GM06990 (cell line): ENCODE measurements at regions not wholly inside any gene's neighbourhood (a gene's known extent, or its start where the extent isn't known, plus 50 kb on each side); places are given as distances from the start of the nearest gene placed in this dataset.

Experiments used
- DNase-seq: peaks from one replicate; pipeline ENCODE4 v3.0.0-alpha.2; 2011; ENCODE audit not compliant: insufficient read length; ENCODE audit errors: extremely low read depth
- H3K27me3 ChIP-seq: replicated peaks from 2 replicates; pipeline ENCODE4 v1.6.0; 2011; ENCODE audit warnings: low read length; ENCODE audit not compliant: control insufficient read depth, insufficient read depth
- H3K36me3 ChIP-seq: 2 replicates; pipeline ENCODE4 v1.5.1; 2011; ENCODE audit warnings: low read length; ENCODE audit not compliant: control insufficient read depth, insufficient read depth
- H3K4me3 ChIP-seq: replicated peaks from 2 replicates; pipeline ENCODE4 v1.5.1; 2011; ENCODE audit warnings: low read depth, mild to moderate bottlenecking, control low read depth, low read length
- CTCF ChIP-seq: IDR thresholded peaks from 2 replicates; pipeline ENCODE4 v1.5.1; 2011; ENCODE audit warnings: low read length, control low read depth, mild to moderate bottlenecking, inconsistent platforms; ENCODE audit not compliant: insufficient read depth, poor library complexity, severe bottlenecking

GRCh38 chrX:139222511-139223200 is 307.9 kb upstream of the F9 start:
- Histone ChIP-seq H3K27me3 (no peaks in the 10 kb centered on the region), H3K36me3 (no peaks in the 10 kb centered on the region), H3K4me3 (no peak overlapping the region)
- TF ChIP-seq CTCF = no peak
- DNase-seq = no peak

GRCh38 chrX:139213241-139213709 is 317.3 kb upstream of the F9 start:
- no peak for TF ChIP-seq CTCF
- DNase-seq = no peak
- no peaks in the 10 kb centered on the region for H3K27me3 ChIP-seq

GRCh38 chrX:139211568-139212182 is 318.9 kb upstream of the F9 start:
- TF ChIP-seq CTCF = no peak
- Histone ChIP-seq H3K36me3 (no peaks in the 10 kb centered on the region), H3K4me3 (no peak overlapping the region), H3K27me3 (no peaks in the 10 kb centered on the region)
- DNase-seq = no peak

More at GRCh38 chrX:139213241-139213709, 317.3 kb upstream of the F9 start:
- Histone ChIP-seq H3K36me3 (no peaks in the 10 kb centered on the region), H3K4me3 (no peak overlapping the region)

DNA sequence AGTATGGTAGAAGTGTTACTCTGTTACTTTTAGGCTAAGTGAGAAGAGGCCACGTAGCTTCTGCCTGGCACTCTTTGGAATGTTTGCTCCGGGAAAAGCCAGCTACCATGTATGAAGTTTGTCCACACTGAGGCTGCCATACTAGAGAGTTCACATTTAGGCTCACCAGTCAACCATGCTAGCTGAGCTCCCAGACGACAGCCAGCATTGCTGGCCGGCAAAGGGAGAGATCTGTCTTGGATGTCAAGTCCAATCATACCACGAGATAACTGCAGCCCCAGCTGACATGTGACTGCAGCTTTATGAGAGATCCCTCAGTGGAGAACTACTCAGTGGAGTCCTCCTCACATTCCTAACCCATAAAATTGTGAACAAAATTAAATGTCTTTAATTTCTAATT is 321.2 kb upstream of the F9 start:
- TF ChIP-seq CTCF = no peak
- Histone ChIP-seq H3K27me3 (no peaks in the 10 kb centered on the region; the same call in 1 of the 2 replicates), H3K4me3 (no peak overlapping the region), H3K36me3 (no peaks in the 10 kb centered on the region)
- DNase-seq = no peak

DNA sequence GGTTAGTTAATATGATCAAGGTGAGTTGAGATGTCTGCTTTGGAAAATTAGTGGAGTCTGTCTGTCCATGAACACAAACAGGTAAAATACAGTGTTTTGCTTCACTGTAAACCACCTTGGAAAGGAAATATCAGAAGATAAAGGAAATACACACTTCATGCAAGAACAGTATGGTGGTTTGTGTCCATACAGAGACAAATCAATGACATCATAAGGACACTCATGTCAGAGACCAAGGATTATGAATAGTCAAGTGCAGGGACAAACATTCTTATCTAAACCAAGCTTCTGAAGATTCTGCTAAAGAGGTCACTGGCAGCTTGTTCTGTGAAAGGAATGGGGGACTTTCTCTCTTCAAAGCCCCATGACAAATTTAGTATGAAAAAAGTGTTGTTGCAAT is 322.9 kb upstream of the F9 start:
- no peaks in the 10 kb centered on the region for H3K36me3 ChIP-seq
- DNase-seq = no peak
- H3K4me3 ChIP-seq = no peak overlapping the region
- TF ChIP-seq CTCF = no peak
- H3K27me3 ChIP-seq = no peaks in the 10 kb centered on the region; the same call in 1 of the 2 replicates
